ENCODE measurements at regions not wholly inside any gene's neighbourhood (a gene's known extent, or its start where the extent isn't known, plus 50 kb on each side); places are given as distances from the start of the nearest gene placed in this dataset.

DNA sequence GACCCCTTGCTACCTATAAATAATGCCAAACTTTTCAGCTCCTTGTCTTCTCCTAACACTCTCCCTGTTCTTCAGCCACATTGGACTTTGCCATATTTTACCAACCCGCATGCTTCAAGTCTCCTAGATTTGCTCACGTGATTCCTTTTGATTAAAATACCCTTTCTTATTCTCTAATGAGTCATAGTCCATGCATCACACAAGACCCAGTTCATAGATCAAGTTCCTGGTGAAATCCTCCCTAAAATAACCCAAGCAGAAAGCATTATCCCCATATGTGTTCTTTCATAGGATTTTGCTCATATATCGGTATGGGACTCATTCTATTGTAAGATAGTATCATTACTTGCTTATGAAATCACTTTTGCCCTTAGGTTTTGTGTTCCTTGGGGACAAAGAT, 108.9 kb upstream of the STXBP5 start:
- DNase-seq: no peak

GRCh38 chr6:147099974-147100373, 104.2 kb upstream of the STXBP5 start:
- no peak for DNase-seq

- DNase-seq: no peak
Measured at GRCh38 chr6:147103007-147103406, 101.2 kb upstream of the STXBP5 start.

DNA sequence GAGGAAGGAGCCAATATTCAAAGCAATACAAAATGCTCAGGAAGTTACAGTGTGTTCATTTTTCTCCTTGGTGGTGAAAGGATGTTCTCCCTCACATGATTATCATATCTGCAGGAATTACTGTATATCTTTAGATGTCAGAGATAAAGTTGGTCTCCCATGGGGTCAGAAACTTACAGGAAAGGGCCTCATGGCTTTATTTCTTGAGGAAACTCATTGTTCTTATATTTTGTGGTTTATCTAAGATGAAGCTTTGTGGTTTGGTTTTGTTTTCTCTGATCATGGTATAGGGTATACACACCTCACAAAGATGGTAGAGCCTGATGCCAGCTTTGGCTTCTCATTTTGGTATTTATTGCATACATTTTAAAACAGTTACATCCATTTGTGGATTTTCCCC, 100.5 kb upstream of the STXBP5 start:
- no peak for DNase-seq

DNA sequence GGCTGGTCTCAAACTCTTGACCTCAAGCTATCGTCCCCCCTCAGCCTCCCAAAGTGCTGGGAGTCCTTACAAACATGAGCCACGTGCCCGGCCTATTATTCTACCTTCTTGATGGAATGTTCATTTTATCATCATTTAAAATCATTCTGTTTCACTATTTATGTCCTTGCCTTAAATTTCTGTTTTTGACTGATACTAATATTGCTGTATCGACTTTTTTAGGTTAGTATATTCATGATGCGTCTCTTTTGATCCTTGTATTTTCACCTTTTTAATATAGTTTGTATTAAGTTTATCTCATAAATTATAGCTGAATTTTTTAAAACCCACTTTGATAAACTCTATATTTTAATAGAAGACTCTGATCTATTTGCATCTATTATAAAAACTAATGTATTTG, 98.4 kb upstream of the STXBP5 start:
- no peak for DNase-seq

GRCh38 chr6:147106759-147107401, 97.3 kb upstream of the STXBP5 start:
- DNase-seq: no peak

DNA sequence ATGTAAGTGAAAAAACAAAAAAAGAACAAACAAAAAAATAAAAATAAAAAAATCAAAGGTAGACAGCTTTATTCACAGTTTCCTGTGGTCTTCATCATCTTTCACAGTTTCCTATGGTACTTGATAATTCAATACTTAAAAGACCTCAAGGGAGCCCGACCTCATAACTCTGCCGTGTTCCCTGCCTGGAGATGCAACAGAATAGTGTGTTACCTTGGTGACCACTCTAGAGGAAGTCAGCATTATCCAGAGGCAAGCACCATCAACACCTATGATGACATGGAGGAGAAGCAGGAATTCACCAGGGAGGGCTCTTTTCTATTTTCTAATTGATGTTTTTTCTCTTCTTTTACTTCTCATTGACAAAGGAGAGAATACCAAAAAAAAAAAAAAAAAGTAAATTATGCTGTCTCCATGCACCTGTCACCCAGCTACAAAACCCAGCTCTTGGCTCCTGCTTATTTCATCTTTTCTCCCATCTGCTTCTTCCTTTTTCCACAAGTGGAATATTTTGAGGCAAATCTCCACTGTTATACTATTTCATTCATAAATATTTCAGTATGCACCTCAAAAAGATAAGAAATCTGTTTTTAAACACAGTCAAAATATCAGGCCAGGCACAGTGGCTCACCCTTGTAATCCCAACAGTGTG, 95.8 kb upstream of the STXBP5 start:
- no peak for DNase-seq

GRCh38 chr6:147109707-147110106, 94.5 kb upstream of the STXBP5 start:
- no peak for DNase-seq

DNA sequence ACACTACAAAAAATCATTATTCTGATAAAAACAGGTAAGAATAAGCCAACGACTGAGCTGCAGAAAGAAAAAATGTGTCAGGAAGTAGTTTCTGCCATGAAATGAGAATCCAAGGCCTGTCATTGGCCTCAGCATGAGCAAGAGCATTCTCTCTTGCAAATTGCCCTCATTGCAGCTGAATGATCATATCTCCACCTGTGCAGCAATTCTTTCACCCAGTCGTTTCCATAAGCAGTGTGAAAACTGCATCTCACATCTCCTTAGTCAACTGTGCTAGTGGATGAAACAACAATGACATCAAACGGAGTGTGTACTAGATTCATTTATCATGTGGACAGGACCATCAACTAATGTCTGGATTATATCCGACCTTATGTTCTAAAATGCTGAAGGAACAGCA, 88.2 kb upstream of the STXBP5 start:
- no peak for DNase-seq

- no peak for DNase-seq
Measured at GRCh38 chr6:147117011-147117410, 87.2 kb upstream of the STXBP5 start.

DNA sequence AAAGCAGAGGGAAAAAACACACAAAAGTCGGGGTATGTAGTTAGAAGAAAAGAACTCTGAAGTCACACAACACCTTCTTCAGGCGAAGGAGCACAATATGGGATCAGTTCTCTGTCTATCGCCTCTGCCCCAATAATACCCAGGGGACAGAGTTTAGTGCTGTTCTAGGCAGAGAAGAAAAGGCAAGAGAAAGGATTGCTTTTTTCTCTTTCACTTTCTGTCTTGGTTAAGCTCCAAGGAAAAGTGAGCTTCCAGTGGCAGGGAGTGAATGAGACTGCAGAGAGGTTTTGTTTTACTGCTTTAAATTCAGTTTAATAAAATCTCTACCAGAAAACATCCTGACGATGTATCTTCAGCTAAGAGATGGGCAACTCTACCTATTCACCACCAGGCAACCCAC, 86.6 kb upstream of the STXBP5 start:
- DNase-seq: no peak

DNA sequence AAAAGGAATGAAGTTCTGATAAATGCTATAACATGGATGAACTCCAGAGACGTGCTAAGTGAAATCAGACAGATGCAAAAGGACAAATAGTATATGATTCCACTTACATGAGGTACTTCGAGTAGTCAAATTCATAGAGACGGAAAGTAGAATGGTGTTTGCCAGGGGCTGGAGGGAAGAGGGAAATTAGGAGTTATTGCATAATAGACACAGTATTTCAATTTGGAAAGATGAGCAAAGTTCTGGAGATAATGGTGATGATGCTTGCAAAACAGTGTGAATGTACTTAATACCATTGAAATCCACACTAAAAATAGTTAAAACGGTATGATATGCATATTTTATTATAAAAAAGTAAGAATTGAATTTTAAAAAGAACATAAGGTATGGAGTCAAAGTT, 84.9 kb upstream of the STXBP5 start:
- no peak for DNase-seq

DNA sequence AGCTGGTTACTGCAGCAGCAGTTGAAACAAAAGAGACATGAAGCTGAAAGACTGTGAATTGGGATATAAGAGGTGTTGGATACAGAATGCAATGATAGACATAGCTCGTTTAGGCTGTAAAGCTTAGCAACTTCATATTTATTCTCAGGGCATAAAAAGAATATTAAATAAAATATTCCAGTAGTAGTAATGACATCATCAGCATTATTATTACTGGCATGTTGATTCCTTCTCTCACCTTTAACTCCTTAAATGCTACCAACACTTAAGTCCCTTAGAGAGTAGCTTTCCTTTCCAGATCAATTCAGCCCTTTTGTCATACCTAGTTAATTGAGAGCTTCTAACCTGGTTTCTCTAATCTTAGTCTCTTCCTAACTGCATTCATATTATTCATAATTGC, 81.4 kb upstream of the STXBP5 start:
- no peak for DNase-seq

- no peak for DNase-seq
Measured at GRCh38 chr6:147126618-147127022, 77.6 kb upstream of the STXBP5 start.

- no peak for DNase-seq
Measured at GRCh38 chr6:147127587-147127986, 76.6 kb upstream of the STXBP5 start.

GRCh38 chr6:147128056-147128455, 76.2 kb upstream of the STXBP5 start:
- DNase-seq: no peak

DNA sequence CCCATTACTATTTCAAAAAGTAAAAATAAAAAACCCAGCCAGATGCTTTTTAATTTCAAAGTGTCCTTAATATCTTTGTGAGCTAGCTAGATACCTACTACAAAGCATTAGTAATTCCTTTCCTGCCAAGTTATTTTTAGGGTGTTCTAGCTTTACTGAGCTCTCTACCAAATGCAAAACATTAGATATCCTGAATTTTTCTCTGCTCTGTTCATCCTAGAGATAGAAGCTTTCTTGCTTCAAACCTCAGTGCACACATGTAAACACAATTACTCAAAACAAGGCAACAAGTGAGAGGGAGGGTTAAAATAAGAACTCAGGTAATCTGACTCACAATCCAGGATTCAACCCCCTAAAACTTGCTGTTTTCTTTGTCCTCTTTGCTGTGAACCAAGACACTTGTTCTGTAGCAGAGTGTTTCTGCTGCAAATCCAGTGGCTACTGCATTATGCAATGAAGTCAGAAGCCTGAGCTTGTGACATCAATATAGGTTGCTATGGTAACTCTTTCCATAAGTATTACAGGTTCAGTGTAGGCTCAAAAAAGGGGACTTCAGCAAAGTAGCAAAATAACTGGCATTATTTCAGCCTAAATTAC, 72.6 kb upstream of the STXBP5 start:
- DNase-seq: no peak

GRCh38 chr6:147132889-147133288, 71.3 kb upstream of the STXBP5 start:
- DNase-seq: no peak

DNA sequence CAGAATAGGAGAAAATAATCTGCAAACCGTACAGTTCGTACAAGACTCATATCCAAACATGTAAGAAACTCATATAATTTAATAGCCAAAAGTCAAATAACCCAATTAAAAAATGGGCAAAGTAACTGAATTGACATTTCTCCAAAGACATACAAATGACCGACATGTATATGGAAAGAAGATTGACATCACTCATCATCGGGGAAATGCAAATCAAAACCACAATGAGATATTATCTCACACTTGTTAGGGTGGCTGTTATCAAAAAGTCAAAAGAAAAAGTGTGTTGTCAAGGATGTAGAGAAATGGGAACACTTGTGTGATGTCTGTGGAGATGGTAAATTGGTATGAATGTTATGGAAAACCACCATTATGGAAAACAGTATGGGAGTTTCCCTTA, 70.5 kb upstream of the STXBP5 start:
- DNase-seq: no peak

- no peak for DNase-seq
Measured at GRCh38 chr6:147135211-147135681, 69.0 kb upstream of the STXBP5 start.

DNA sequence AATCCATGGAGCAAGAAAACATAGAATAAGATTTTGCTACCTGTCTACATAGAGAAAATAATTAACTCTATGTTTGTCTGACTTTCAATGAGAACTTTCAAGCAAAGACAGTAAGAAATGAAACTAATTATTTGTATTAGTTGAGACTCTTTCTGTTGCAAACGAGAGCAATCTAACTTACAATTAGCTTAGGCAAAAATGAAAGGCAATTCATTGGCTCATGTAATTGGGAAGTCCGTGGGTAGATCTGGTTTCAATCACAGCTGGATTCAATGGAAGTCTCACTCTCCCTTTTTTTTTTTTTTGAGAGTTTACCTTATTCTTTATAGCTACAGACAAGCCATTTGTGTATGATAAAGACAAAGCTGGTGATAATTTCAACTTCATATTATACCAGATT, 68.2 kb upstream of the STXBP5 start:
- DNase-seq: no peak

DNA sequence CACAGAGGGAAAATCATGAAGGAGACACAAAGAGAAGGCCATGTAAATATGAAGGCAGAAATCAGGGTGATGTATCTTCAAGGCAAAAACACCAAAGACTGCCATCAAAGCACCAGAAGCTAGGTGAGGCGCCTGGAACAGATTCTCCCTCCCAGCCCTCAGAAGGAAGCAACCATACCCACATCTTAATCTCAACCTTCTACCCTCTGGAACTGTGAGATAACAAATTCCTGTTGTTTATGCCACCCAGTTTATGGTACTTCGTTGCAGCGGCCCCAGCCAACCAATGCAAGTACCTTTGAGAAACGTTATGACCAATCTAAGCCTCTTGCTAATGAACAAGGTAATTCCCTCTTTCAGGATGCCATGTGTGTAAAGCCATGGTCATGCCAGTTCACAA, 66.2 kb upstream of the STXBP5 start:
- DNase-seq: no peak

DNA sequence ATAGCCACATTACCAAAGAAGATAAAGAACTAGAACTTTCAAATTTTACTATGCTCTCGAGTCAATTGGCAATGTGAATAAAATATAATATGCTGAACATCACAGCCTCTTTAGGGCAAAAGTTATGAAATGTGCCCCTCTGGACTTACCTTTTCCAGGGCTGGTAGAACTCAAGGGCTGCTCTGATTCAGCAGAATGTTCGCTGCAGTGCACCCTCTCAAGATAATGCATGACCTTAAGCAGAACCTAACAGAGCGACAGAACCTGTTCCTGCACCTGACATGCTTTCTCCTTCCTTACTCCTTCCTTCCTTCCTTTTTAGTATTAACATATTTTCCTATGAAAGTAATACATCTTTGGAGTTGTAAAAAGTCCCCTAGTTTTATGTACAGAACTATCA, 65.4 kb upstream of the STXBP5 start:
- DNase-seq: no peak

DNA sequence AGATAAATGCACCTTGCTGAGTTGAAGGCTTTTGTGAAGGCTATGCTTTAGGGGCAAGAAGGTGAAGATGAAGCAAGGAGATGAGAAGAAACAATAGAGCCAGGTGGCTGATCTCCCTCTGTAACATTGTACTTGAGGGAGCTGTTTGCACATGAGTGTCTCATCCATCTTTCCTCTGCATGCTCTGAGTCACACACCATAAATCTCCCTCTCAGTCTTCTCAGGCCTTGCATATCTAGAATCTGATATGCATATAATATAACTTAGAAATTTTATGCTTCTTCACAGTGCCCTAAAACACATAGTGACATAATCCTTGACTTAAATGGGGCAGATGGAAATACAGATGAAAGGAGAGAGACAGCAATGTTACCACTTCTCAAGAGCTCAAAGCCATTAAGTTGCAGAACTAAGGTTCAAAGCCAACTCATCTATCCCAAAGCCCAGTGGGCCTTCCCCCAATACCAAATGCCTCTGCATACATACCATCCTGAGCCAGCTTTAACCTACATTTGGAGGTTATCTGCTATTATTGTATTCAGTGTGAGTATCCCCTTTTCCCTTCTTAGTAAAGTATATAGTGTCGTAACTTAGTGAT, 62.4 kb upstream of the STXBP5 start:
- DNase-seq: no peak
